ENCODE measurements at regions not wholly inside any gene's neighbourhood (a gene's known extent, or its start where the extent isn't known, plus 50 kb on each side); places are given as distances from the start of the nearest gene placed in this dataset.

DNA sequence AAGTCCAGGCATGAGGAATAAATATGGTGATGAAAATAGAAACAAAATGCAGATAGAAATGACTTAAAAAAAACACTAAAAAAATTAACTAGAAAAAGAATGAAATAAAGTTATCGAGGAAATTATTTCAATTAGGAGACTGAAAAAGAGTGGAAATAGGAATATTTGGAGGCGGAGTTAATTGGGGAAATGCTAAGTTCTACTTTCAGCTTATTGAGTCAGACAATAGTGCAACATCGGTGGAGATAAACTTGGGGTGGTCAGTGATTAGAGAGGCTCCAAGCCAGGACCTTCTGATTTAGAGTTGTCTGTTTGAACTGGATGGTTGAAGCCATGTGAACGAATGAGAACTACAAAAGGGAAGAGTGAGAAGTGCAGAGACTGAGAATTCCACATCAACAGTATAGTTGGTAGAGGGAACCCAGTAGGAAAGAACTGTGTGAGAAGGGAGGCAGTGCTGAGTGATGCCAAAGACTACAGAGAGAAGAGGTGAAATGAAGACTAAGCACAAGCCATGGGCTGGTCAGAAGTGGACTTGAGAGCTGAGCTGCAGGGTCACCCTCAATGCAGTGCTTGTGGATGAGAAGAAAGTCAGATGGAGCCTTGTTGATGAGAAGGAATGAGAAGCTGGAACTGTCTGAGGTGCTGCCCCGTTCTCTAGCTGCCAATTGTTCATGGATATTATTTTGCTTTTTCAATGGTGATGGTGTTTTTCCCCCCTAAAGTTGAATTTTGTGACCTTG lies 160.7 kb downstream of the ICE1 start:
- TF ChIP-seq, protein P1, sequence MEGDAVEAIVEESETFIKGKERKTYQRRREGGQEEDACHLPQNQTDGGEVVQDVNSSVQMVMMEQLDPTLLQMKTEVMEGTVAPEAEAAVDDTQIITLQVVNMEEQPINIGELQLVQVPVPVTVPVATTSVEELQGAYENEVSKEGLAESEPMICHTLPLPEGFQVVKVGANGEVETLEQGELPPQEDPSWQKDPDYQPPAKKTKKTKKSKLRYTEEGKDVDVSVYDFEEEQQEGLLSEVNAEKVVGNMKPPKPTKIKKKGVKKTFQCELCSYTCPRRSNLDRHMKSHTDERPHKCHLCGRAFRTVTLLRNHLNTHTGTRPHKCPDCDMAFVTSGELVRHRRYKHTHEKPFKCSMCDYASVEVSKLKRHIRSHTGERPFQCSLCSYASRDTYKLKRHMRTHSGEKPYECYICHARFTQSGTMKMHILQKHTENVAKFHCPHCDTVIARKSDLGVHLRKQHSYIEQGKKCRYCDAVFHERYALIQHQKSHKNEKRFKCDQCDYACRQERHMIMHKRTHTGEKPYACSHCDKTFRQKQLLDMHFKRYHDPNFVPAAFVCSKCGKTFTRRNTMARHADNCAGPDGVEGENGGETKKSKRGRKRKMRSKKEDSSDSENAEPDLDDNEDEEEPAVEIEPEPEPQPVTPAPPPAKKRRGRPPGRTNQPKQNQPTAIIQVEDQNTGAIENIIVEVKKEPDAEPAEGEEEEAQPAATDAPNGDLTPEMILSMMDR (IDR thresholded peaks at IDR 0.05; ENCODE audit: low read length): no peak
- no peak for TF ChIP-seq EZH2 (optimal IDR thresholded peaks at IDR 0.05; ENCODE audit: low read depth, low read length)
- no peak for TF ChIP-seq EZH2phosphoT487 (IDR thresholded peaks at IDR 0.05; ENCODE audit: low read length)

All from MM.1S (cell line).